ENCODE measurements at regions not wholly inside any gene's neighbourhood (a gene's known extent, or its start where the extent isn't known, plus 50 kb on each side); places are given as distances from the start of the nearest gene placed in this dataset.

DNA sequence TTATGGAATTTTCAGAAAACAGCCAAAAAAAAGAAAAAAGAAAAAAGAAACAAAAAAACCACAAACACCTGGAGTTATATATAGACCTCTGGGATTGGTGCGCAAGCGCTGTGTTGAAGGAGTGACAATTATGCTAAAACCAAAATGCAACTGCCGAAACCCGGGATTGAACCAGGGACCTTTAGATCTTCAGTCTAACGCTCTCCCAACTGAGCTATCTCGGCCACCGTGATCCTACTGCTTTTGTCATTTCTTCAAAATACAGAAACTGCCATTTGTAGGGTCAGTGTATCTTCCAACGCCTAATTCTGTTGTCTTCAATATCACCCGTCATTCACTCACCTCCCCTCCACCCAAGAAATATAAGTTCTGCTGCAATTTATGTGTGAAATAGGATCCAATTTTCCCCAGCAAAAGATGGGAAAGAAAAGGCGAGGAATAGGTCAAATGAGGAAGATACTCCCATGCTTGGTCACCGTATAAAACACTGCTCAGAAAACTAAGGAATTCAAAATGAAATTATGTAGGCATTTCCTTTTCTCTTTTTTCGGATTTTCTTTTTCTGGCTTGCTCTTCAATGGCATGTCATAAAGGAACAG, 116.0 kb downstream of the TRIM27 start:
- DNase-seq (ENCODE audit: low read depth in 1 of 2, low spot score in 1 of 2) (peak in 1 of 2 experiments; percentile 80), ATAC-seq (peak in 1 of 2 experiments; percentile 32; a peak in 3 of 6 replicates), FAIRE-seq (no peak)
- no peaks in the 10 kb centered on the region for H3K9me3 ChIP-seq
- peaks cover 20% of the 10 kb centered on the region for H3K4me1 ChIP-seq
- ChIA-PET POLR2A (interaction anchor here (0.8 kb wide), 1 partner anchor 12 kb away, joined by 3 read pairs; no protein-coding TSS in a partner anchor), CTCF (interaction anchor here (2.7 kb wide), 1 partner anchor 12 kb away, joined by 8 read pairs; no protein-coding TSS in a partner anchor)
- H3K4me2 ChIP-seq: peak overlapping the region; percentile 71
- H3K27ac ChIP-seq: no peak overlapping the region
- TF ChIP-seq SREBF2 (IDR thresholded peaks at IDR 0.05) (peak; percentile 61), FOSB (CRISPR knock-in tag; IDR thresholded peaks at IDR 0.05) (no peak), GATA3 (IDR thresholded peaks at IDR 0.05; ENCODE audit: borderline replicate concordance) (no peak), BHLHE40 (IDR thresholded peaks at IDR 0.05; ENCODE audit: low read depth, low read length) (no peak), JUN (IDR thresholded peaks at IDR 0.05) (no peak), JUNB (IDR thresholded peaks at IDR 0.05) (no peak)
- TF ChIP-seq, protein P1, sequence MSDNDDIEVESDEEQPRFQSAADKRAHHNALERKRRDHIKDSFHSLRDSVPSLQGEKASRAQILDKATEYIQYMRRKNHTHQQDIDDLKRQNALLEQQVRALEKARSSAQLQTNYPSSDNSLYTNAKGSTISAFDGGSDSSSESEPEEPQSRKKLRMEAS (IDR thresholded peaks at IDR 0.05): 0 out of 2 replicates have a peak, but pooled peaks have one; percentile 18
- 7% methylated on average over 12 of the region's 12 CpGs for WGBS (ENCODE audit: missing lambda C conversion rate)
- 0 out of 3 replicates have a peak overlapping the region, but pooled peaks have one; percentile 23 for H3K4me3 ChIP-seq

- H3K4me3 ChIP-seq: no peak overlapping the region
- TF ChIP-seq ZSCAN20 (CRISPR knock-in tag; IDR thresholded peaks at IDR 0.05) (no peak), FOXS1 (CRISPR knock-in tag; IDR thresholded peaks at IDR 0.05) (no peak), MAZ (IDR thresholded peaks at IDR 0.05; ENCODE audit: borderline replicate concordance, low read depth, low read length) (no peak), CBX2 (IDR thresholded peaks at IDR 0.05; ENCODE audit: borderline replicate concordance, low read depth) (no peak), JUNB (IDR thresholded peaks at IDR 0.05) (no peak), PHF8 (IDR thresholded peaks at IDR 0.05; ENCODE audit: borderline replicate concordance, low read depth) (no peak), NR3C1 (IDR thresholded peaks at IDR 0.05) (no peak), CHD2 (IDR thresholded peaks at IDR 0.05; ENCODE audit: low read length, partially characterized antibody) (no peak)
- FAIRE-seq: no peak
Measured at GRCh38 chr6:28808383-28808782, 115.4 kb downstream of the TRIM27 start.

DNA sequence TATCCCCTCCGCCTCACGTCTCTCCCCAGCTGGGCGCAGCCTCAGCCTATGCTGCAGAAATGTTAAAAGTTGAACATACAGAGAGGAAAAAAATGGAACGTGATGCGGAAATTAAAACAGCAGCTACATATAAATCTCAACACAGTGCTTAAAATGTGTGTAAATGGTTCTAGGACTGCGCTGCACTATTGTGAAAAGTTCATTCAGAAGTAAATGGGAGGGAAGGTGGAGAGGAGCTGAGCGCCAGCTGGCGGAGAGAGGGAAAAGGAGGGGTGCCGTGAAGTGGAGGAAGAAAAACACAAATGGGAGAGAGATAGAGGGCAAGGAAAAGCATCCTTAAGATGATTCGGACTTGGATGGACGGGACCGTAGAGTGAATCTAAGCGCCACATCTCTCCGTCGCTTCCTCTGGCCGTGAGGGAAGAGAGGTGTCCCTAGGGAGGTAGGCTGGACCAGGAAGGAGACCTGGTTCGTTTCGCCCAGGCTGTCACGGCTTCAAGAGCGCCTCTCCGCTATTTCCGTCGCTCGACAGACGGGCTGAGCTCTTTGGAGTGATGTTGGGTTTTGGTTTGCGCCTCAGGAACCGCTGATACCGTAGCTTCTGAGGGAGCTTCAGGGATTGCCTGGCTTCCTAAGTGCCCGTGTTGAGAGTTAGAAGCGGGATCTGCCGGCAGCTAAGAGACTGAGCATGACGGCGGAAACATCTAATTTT, 113.7 kb downstream of the TRIM27 start:
- Histone ChIP-seq H3K4me1 (peaks cover 11% of the 10 kb centered on the region; the same call in 1 of the 3 replicates), H3K4me3 (peak overlapping the region; percentile 61), H3K27ac (no peak overlapping the region), H3K9me3 (no peaks in the 10 kb centered on the region), H3K4me2 (peak overlapping the region; percentile 92)
- ATAC-seq (peak; percentile 73 to 78), DNase-seq (ENCODE audit: low read depth in 1 of 2, low spot score in 1 of 2) (peak in 1 of 2 experiments; percentile 57), FAIRE-seq (no peak)
- 2% methylated on average over 23 of the region's 33 CpGs for WGBS (ENCODE audit: missing lambda C conversion rate)
- TF ChIP-seq FOSL2 (IDR thresholded peaks at IDR 0.05) (no peak), FOSL2 (CRISPR knock-in tag; IDR thresholded peaks at IDR 0.05) (no peak), RAD21 (conservative IDR thresholded peaks at IDR 0.05 in 1 of 2, IDR thresholded peaks at IDR 0.05 in 1 of 2) (peak; percentile 32 to 37; a peak in 3 of 5 replicates), SMC3 (IDR thresholded peaks at IDR 0.05) (peak; percentile 38; the same call in 1 of the 3 replicates), NR3C1 (IDR thresholded peaks at IDR 0.05) (no peak)
- TF ChIP-seq, protein P2, sequence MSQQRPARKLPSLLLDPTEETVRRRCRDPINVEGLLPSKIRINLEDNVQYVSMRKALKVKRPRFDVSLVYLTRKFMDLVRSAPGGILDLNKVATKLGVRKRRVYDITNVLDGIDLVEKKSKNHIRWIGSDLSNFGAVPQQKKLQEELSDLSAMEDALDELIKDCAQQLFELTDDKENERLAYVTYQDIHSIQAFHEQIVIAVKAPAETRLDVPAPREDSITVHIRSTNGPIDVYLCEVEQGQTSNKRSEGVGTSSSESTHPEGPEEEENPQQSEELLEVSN (IDR thresholded peaks at IDR 0.05; ENCODE audit: borderline replicate concordance, low read depth): peak; percentile 46; the same call in 1 of the 2 replicates
- TF ChIP-seq, protein P1 (IDR thresholded peaks at IDR 0.05): 0 out of 2 replicates have a peak, but pooled peaks have one; percentile 7
- TF ChIP-seq, protein P3, sequence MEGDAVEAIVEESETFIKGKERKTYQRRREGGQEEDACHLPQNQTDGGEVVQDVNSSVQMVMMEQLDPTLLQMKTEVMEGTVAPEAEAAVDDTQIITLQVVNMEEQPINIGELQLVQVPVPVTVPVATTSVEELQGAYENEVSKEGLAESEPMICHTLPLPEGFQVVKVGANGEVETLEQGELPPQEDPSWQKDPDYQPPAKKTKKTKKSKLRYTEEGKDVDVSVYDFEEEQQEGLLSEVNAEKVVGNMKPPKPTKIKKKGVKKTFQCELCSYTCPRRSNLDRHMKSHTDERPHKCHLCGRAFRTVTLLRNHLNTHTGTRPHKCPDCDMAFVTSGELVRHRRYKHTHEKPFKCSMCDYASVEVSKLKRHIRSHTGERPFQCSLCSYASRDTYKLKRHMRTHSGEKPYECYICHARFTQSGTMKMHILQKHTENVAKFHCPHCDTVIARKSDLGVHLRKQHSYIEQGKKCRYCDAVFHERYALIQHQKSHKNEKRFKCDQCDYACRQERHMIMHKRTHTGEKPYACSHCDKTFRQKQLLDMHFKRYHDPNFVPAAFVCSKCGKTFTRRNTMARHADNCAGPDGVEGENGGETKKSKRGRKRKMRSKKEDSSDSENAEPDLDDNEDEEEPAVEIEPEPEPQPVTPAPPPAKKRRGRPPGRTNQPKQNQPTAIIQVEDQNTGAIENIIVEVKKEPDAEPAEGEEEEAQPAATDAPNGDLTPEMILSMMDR (IDR thresholded peaks at IDR 0.05): peak; percentile 41; the same call in 2 of the 3 replicates
- ChIA-PET CTCF (interaction anchor here (0.6 to 3.0 kb wide), 8 partner anchors 13 to 314 kb away, joined by 3 to 14 read pairs (median 3); no protein-coding TSS in a partner anchor), POLR2A (interaction anchor here (0.6 to 1.1 kb wide), 2 partner anchors 52 to 89 kb away, joined by 3 read pairs; no protein-coding TSS in a partner anchor)

More at GRCh38 chr6:28808383-28808782, 115.4 kb downstream of the TRIM27 start:
- no peak for DNase-seq (ENCODE audit: low read depth in 1 of 2, low spot score in 1 of 2)
- peaks cover 20% of the 10 kb centered on the region for H3K4me1 ChIP-seq
- no peaks in the 10 kb centered on the region for H3K9me3 ChIP-seq
- POLR2A ChIA-PET: no interaction called here
- H3K27ac ChIP-seq: no peak overlapping the region
- 87% methylated on average over 13 of the region's 13 CpGs for WGBS (ENCODE audit: missing lambda C conversion rate)
- no peak for ATAC-seq
- CTCF ChIA-PET: interaction anchor here (0.7 kb wide), 1 partner anchor 45 kb away, joined by 4 read pairs; no protein-coding TSS in a partner anchor
- H3K4me2 ChIP-seq: peak overlapping the region; percentile 71; the same call in 2 of the 3 replicates

Data from A549 (cell line).